Hindlimb muscle (tissue), 1 donor: ENCODE measurements at regions not wholly inside any gene's neighbourhood (a gene's known extent, or its start where the extent isn't known, plus 50 kb on each side); places are given as distances from the start of the nearest gene placed in this dataset.
A peak's percentile ranks its signal among the peaks of the same experiment; 100 is the strongest.

Experiments
- DNase-seq: peaks from one replicate; pipeline ENCODE4 v3.0.0-alpha.2; 2013

- DNase-seq = peak; percentile 88
These were observed 737.1 kb downstream of the FAT4 start for GRCh38 chr4:126051689-126052424.

- no peak for DNase-seq
These were observed 741.4 kb downstream of the FAT4 start for GRCh38 chr4:126056116-126056650.

- no peak for DNase-seq
These were observed 742.6 kb downstream of the FAT4 start for GRCh38 chr4:126057371-126057770.

GRCh38 chr4:126058596-126058995, 743.8 kb downstream of the FAT4 start:
- no peak for DNase-seq

- DNase-seq = no peak
These were observed 746.9 kb downstream of the FAT4 start for GRCh38 chr4:126061655-126062054.

GRCh38 chr4:126065016-126065415, 750.3 kb downstream of the FAT4 start:
- no peak for DNase-seq

- peak; percentile 26 for DNase-seq
These were observed 756.9 kb downstream of the FAT4 start for GRCh38 chr4:126071346-126072333.

- DNase-seq = no peak
These were observed 766.6 kb downstream of the FAT4 start for GRCh38 chr4:126081336-126081735.

GRCh38 chr4:126086041-126086440, 771.3 kb downstream of the FAT4 start:
- no peak for DNase-seq

GRCh38 chr4:126087101-126087500, 772.3 kb downstream of the FAT4 start:
- DNase-seq = peak; percentile 40

GRCh38 chr4:126097155-126097799, 782.5 kb downstream of the FAT4 start:
- DNase-seq = no peak

GRCh38 chr4:126106658-126107057, 791.9 kb downstream of the FAT4 start:
- no peak for DNase-seq

- DNase-seq = no peak
These were observed 795.1 kb downstream of the FAT4 start for GRCh38 chr4:126109836-126110235.

GRCh38 chr4:126113058-126113457, 798.3 kb downstream of the FAT4 start:
- no peak for DNase-seq

- DNase-seq = peak; percentile 14
These were observed 809.0 kb downstream of the FAT4 start for GRCh38 chr4:126123611-126124325.

GRCh38 chr4:126124818-126125217, 810.1 kb downstream of the FAT4 start:
- no peak for DNase-seq

GRCh38 chr4:126130215-126130614, 815.5 kb downstream of the FAT4 start:
- no peak for DNase-seq

- DNase-seq = no peak
These were observed 822.4 kb downstream of the FAT4 start for GRCh38 chr4:126136922-126137781.

GRCh38 chr4:126137782-126138170, 823.0 kb downstream of the FAT4 start:
- DNase-seq = no peak

GRCh38 chr4:126144543-126145237, 829.9 kb downstream of the FAT4 start:
- DNase-seq = no peak
